Stimulated activated CD4-positive, alpha-beta T cell treated with anti-CD3 and anti-CD28 coated beads, Interleukin-4, amount 100 ng/mL, for 4 hours (primary cell): ENCODE measurements at regions not wholly inside any gene's neighbourhood (a gene's known extent, or its start where the extent isn't known, plus 50 kb on each side); places are given as distances from the start of the nearest gene placed in this dataset.

Experiments
- DNase-seq, 2 experiments: peaks; one replicate each; pipeline ENCODE4 v3.0.0-alpha.2; 2020

GRCh38 chr4:101563126-101563525 is 215.8 kb upstream of the PPP3CA start:
- no peak for DNase-seq

GRCh38 chr4:101556842-101557241 is 209.5 kb upstream of the PPP3CA start:
- DNase-seq: no peak

DNA sequence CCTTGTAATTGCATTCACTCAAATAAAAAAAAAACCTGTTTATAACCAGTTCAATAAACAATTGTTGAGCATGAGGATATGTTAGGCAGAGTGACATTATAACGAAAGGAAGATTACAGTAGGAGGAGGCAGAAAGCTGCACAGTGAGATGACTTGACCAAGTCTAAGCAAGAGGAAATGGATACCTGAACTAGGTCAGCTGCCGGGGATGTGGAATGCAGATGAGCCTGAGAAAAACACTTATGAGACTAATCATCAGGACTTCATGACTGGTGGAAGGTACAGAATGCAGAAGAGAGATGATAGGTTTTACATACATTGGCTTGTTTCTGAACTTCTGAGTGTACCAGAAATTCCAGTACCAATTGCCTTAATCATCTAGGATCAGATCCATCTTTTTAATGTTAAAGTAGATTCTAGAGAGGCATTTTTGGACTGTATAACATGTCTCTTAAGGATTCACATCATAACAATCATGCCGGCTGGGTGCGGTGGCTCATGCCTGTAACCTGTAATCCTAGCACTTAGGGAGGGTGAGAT is 208.1 kb upstream of the PPP3CA start:
- DNase-seq: no peak

GRCh38 chr4:101540336-101540735 is 193.0 kb upstream of the PPP3CA start:
- DNase-seq: no peak

DNA sequence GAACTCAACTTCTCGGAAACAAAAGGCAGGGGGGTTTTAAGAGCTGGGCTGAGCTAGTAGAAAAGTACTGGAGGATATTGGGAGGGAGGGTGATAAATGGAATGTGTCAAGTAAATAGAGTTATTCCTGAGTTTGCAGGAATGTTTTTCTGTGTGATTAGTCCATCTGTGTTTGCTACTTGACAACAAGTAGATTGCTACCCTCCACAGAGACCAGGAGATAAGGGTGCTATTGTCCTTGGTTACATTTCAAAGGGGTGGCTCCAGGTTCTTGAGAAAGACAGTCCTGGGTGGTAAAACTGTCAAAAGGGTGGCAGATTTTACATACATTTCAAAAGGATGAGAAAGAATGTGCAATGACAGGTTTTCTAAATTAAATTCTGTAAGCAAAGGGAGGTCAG is 181.2 kb upstream of the PPP3CA start:
- no peak for DNase-seq

DNA sequence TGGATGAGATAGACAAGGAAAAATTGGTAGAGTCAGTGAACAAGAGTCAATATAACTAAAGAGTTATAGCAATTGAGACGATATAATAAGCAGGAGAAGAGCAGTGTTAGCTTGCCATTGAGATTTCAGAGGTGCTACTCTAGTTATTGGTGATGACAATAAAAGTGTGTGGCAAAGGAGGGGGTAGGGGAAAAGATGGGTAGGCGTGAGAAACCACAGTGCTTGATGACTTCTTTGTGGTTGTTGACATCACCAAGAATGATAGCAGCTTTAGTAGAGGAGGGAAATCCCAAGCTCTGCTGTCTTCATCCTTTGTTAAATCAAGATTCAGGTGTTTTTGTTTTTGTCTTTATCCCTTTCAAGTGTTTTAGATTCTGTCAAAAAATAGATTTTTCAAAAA is 179.9 kb upstream of the PPP3CA start:
- peak; percentile 17 to 70 for DNase-seq

DNA sequence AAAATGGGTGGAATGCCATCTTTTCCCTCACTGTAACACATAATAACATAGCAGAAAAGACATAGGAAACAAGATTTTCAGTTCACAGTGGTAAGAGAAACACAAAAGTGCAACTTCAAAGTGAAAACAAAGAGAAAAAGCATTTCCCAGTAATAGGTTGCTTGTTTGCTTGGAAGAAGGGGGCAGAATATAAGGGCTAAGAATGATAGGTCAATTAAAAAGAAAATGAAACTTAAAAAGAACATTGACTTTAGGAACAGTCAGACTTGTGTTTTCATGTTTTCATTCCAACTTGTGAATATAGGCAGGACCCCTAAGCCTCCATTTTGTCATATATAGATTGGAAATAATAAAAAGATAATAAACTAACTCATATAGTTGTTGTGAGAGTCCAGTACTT is 168.2 kb upstream of the PPP3CA start:
- no peak for DNase-seq

GRCh38 chr4:101515099-101515498 is 167.8 kb upstream of the PPP3CA start:
- no peak for DNase-seq

- no peak for DNase-seq
Measured at GRCh38 chr4:101512416-101512815, 165.1 kb upstream of the PPP3CA start.

- DNase-seq: no peak
Measured at GRCh38 chr4:101501421-101501820, 154.1 kb upstream of the PPP3CA start.

GRCh38 chr4:101500742-101501141 is 153.4 kb upstream of the PPP3CA start:
- no peak for DNase-seq

DNA sequence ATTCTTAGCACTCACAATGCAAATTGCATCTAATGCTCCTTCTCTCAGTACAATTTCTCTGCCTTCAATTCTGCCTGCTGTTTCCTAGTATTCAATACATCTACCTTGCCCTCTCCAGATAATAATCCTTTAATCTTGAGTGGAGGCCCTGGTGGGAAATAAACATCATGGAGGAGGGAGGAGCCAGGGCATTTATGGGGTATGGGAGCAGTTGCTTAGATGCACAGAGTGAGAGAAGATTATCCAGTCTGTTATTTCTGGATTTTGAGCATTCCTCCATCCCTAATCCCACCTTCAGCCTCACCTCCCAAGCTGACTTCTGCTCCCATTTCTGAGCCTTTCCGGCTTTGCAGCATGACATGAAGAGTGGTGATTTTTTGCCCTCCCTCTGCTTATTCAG is 127.9 kb upstream of the PPP3CA start:
- DNase-seq: no peak

DNA sequence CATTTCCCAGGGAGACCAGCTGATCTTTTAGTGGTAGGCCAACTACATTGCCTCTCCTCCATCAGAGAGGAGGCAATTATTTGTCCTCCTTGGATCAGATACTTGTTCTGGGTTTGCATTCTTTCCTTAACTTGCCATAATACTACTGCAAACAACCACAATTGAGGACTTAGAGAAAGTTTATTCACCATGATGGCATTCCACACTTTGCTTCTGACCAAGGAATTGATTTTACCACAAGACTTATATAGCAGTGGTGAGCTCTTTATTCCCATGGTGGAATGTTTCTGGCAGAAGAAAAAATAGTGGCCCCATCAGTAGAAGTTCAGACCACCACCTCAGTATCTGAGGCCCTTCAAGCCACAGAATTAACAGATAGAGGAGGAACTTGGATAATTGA is 123.9 kb upstream of the PPP3CA start:
- DNase-seq: no peak

DNA sequence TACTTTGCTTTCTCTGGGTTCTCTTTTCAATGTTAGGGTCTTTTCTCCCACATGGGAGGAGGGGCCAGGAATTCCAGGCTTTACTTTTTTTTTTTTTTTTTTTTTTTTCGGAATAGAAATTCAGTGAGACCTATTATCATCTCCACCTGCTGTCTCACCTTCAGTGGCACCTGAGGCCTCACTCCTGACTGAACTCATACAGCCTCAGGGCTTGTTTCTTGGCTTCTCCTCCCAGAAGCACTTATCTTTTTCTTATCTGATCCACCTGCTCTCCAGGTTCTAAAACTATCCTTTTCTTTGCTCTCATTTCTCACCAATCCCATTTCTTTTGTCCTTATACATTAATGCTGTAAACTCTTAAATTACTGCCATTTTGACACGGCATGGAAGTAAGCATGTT is 117.3 kb upstream of the PPP3CA start:
- DNase-seq: no peak

DNA sequence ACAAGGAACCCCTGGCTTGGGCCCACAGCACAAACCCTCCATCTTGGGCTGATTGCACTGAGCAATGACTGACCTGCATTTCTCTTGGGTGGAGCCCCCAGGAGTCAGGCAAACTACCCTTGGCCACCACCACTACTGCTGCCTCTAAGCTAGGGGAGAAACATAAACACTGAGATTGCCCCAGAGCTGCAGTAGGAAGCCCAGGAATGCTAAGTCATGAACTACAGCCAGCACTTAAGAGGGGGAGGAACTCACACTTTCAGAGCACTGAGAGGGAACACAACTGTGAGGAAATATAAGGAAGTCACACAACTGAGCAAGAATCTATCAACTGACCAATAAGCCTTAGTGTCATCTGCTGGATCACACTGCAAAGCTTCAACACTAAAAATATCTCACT is 111.6 kb upstream of the PPP3CA start:
- no peak for DNase-seq

- no peak for DNase-seq
Measured at GRCh38 chr4:101458473-101458872, 111.1 kb upstream of the PPP3CA start.

GRCh38 chr4:101451086-101451485 is 103.8 kb upstream of the PPP3CA start:
- DNase-seq: no peak

GRCh38 chr4:101441446-101441845 is 94.1 kb upstream of the PPP3CA start:
- DNase-seq: no peak

DNA sequence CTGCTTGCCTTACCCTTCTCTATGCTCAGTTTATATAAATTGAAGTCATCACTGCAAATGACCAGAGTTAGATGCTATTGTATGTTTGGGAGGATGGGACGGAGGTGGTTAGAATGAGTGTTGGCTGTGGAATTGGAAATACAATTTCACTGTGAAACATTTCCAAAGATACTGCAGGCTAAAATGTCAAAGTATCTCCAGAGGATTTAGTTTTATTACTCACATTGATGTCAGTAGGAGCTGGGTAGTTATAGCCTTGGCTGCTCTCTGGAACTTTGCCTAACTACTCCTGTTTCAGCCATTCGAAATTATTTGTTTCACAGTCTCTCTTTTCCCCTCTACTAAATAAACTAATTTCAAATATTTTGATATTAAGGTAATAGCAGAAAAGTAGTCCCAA is 92.6 kb upstream of the PPP3CA start:
- no peak for DNase-seq

- no peak for DNase-seq
Measured at GRCh38 chr4:101421386-101421785, 74.1 kb upstream of the PPP3CA start.

GRCh38 chr4:101420661-101421060 is 73.3 kb upstream of the PPP3CA start:
- no peak for DNase-seq

DNA sequence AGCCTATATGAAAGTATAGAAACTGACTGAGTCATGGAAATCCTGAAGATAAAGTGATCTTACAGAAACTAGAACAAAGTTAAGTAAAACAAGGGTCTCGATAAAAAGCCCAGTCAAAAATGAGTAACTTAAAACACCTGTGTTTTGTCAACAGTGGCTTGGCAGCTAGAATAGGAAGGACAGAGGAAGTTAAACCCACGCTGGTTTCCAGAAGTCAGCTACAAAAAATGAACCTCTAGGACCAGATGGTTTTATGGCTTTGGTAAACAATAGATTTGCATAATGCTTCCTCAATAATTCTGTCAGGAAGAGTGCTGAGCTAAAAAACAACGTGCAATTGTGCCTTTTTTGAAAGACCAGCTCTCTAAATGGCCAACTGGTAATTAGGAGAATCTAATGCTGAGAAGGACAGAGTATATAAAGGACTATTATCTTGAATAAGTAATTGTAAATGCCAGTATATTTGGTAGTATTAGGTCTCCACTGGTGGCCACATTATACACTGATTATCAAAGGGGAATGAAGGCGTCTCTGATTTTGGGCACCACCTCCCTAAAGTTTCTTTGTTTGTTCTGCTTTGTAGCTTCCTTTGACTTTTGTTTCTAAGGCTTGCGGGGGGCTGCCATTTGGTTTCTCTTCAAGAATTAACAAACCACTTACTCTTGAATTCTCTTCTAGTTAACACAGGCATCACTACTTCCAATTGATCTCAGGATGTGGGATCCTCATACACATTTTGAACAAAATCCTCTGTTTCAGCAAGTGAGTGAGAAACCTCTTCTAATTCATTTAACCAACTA is 72.2 kb upstream of the PPP3CA start:
- DNase-seq: no peak

- no peak for DNase-seq
Measured at GRCh38 chr4:101418466-101418865, 71.1 kb upstream of the PPP3CA start.

DNA sequence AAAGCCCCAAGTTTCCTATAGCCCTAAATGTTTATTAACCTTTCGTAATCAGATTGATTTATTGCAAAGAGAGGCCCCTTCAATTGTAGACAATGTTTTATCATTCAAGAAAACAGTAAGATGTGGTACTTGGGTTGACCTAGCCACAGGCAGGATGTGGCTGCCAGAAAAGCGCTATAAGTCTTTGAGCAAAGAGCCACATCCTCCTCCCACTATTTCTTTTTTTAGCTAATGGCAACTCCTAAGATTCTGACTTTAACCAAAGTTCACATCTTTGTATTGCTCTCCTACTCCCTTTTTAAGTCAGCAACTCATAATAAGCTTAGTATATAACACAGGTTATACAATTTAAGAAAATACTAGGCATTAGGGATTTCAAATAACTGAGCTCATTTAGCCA is 70.7 kb upstream of the PPP3CA start:
- DNase-seq: peak; percentile 21 to 48

DNA sequence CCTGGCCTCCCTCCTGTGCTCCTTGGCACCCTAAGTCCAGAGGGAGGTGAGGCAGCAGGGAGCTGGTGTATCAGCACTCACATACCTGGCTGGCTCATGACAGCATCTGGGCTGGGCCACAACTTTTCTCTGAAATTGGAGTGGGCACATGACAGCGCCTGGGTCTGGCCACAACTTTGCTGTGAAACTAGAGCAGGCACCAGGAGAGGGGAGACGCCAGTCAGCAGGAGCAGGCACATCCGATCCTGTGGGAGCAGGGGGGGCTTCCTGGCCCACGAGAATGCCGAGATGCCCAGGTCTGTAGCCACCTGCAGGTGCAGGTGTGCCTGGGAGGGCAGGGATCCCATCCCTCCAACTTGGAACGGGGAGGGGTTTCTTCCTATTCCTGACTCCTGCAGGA is 69.7 kb upstream of the PPP3CA start:
- no peak for DNase-seq
